ENCODE measurements at regions not wholly inside any gene's neighbourhood (a gene's known extent, or its start where the extent isn't known, plus 50 kb on each side); places are given as distances from the start of the nearest gene placed in this dataset.

GRCh38 chr10:111131168-111131799 lies 54.5 kb downstream of the ADRA2A start:
- DNase-seq (ENCODE audit: low spot score), result no peak

GRCh38 chr10:111137007-111137406 lies 60.2 kb downstream of the ADRA2A start:
- DNase-seq (ENCODE audit: low spot score), result no peak

GRCh38 chr10:111137587-111137986 lies 60.8 kb downstream of the ADRA2A start:
- no peak for DNase-seq (ENCODE audit: low spot score)

GRCh38 chr10:111138544-111138943 lies 61.7 kb downstream of the ADRA2A start:
- no peak for DNase-seq (ENCODE audit: low spot score)

- no peak for DNase-seq (ENCODE audit: low spot score)
Observed at GRCh38 chr10:111139567-111139966, 62.7 kb downstream of the ADRA2A start.

GRCh38 chr10:111142092-111142768 lies 65.4 kb downstream of the ADRA2A start:
- no peak for DNase-seq (ENCODE audit: low spot score)

GRCh38 chr10:111146025-111146640 lies 69.3 kb downstream of the ADRA2A start:
- DNase-seq (ENCODE audit: low spot score), result peak; percentile 33

GRCh38 chr10:111148025-111148424 lies 71.2 kb downstream of the ADRA2A start:
- no peak for DNase-seq (ENCODE audit: low spot score)

- DNase-seq (ENCODE audit: low spot score), result no peak
Observed at GRCh38 chr10:111148440-111148839, 71.6 kb downstream of the ADRA2A start.

- DNase-seq (ENCODE audit: low spot score), result no peak
Observed at GRCh38 chr10:111150691-111151090, 73.9 kb downstream of the ADRA2A start.

- DNase-seq (ENCODE audit: low spot score), result no peak
Observed at GRCh38 chr10:111151595-111152307, 74.9 kb downstream of the ADRA2A start.

GRCh38 chr10:111156754-111157153 lies 79.9 kb downstream of the ADRA2A start:
- DNase-seq (ENCODE audit: low spot score), result no peak

GRCh38 chr10:111158595-111158994 lies 81.8 kb downstream of the ADRA2A start:
- DNase-seq (ENCODE audit: low spot score), result no peak

- DNase-seq (ENCODE audit: low spot score), result no peak
Observed at GRCh38 chr10:111161109-111161874, 84.5 kb downstream of the ADRA2A start.

- no peak for DNase-seq (ENCODE audit: low spot score)
Observed at GRCh38 chr10:111171183-111171582, 94.4 kb downstream of the ADRA2A start.

- no peak for DNase-seq (ENCODE audit: low spot score)
Observed at GRCh38 chr10:111175787-111176186, 99.0 kb downstream of the ADRA2A start.

GRCh38 chr10:111177379-111177778 lies 100.5 kb downstream of the ADRA2A start:
- DNase-seq (ENCODE audit: low spot score), result no peak

- no peak for DNase-seq (ENCODE audit: low spot score)
Observed at GRCh38 chr10:111179514-111179913, 102.7 kb downstream of the ADRA2A start.

GRCh38 chr10:111186358-111186757 lies 109.5 kb downstream of the ADRA2A start:
- DNase-seq (ENCODE audit: low spot score), result no peak

GRCh38 chr10:111187096-111187495 lies 110.3 kb downstream of the ADRA2A start:
- DNase-seq (ENCODE audit: low spot score), result no peak

- no peak for DNase-seq (ENCODE audit: low spot score)
Observed at GRCh38 chr10:111199587-111199986, 122.8 kb downstream of the ADRA2A start.
